WTC11 (cell line): ENCODE measurements at regions not wholly inside any gene's neighbourhood (a gene's known extent, or its start where the extent isn't known, plus 50 kb on each side); places are given as distances from the start of the nearest gene placed in this dataset.

Source experiments
- ATF3 ChIP-seq: sonication (generic); formaldehyde crosslinking; conservative IDR thresholded peaks from 2 replicates; pipeline ENCODE4 v1.8.1; 2022; ENCODE audit warnings: mild to moderate bottlenecking, missing genetic modification reagents
- CTCF ChIP-seq: fragments of 200-600 bp; IDR thresholded peaks from 2 replicates; pipeline ENCODE4 v1.8.0; 2022; ENCODE audit warnings: antibody characterized with exemption
- E2F4 ChIP-seq: sonication (generic); formaldehyde crosslinking; IDR thresholded peaks from 2 replicates; pipeline ENCODE4 v1.8.1; 2022; ENCODE audit warnings: low read depth, mild to moderate bottlenecking, moderate library complexity, missing genetic modification reagents, borderline replicate concordance
- FOXJ3 ChIP-seq: sonication (generic); formaldehyde crosslinking; IDR thresholded peaks from 2 replicates; pipeline ENCODE4 v1.9.0; 2021; ENCODE audit warnings: missing genetic modification reagents, mild to moderate bottlenecking, borderline replicate concordance
- FOXK1 ChIP-seq: sonication (generic); formaldehyde crosslinking; IDR thresholded peaks from 2 replicates; pipeline ENCODE4 v1.8.0; 2022; ENCODE audit warnings: mild to moderate bottlenecking, moderate library complexity, missing genetic modification reagents
- FOXP4 ChIP-seq: sonication (generic); formaldehyde crosslinking; IDR thresholded peaks from 2 replicates; pipeline ENCODE4 v1.8.0; 2022; ENCODE audit warnings: mild to moderate bottlenecking, missing genetic modification reagents
- HMGXB4 ChIP-seq: sonication (generic); formaldehyde crosslinking; IDR thresholded peaks from 2 replicates; pipeline ENCODE4 v1.8.1; 2023; ENCODE audit warnings: mild to moderate bottlenecking, moderate library complexity, missing genetic modification reagents
- JUN ChIP-seq: sonication (generic); formaldehyde crosslinking; IDR thresholded peaks from 2 replicates; pipeline ENCODE4 v1.8.0; 2023; ENCODE audit warnings: mild to moderate bottlenecking, missing genetic modification reagents
- MAX ChIP-seq: sonication (generic); formaldehyde crosslinking; IDR thresholded peaks from 2 replicates; pipeline ENCODE4 v1.8.0; 2022; ENCODE audit warnings: mild to moderate bottlenecking, missing genetic modification reagents
- NR3C1 ChIP-seq: sonication (generic); formaldehyde crosslinking; conservative IDR thresholded peaks from 2 replicates; pipeline ENCODE4 v1.8.1; 2023; ENCODE audit warnings: low read depth, mild to moderate bottlenecking, missing genetic modification reagents
- PRDM15 ChIP-seq: sonication (generic); formaldehyde crosslinking; IDR thresholded peaks from 2 replicates; pipeline ENCODE4 v1.8.0; 2022; ENCODE audit warnings: missing genetic modification reagents
- SP1 ChIP-seq: sonication (generic); formaldehyde crosslinking; conservative IDR thresholded peaks from 2 replicates; pipeline ENCODE4 v1.8.1; 2022; ENCODE audit warnings: missing genetic modification reagents
- ZNF317 ChIP-seq: sonication (generic); formaldehyde crosslinking; IDR thresholded peaks from 2 replicates; pipeline ENCODE4 v1.8.1; 2023; ENCODE audit warnings: low read depth, mild to moderate bottlenecking, moderate library complexity, missing genetic modification reagents, borderline replicate concordance

DNA sequence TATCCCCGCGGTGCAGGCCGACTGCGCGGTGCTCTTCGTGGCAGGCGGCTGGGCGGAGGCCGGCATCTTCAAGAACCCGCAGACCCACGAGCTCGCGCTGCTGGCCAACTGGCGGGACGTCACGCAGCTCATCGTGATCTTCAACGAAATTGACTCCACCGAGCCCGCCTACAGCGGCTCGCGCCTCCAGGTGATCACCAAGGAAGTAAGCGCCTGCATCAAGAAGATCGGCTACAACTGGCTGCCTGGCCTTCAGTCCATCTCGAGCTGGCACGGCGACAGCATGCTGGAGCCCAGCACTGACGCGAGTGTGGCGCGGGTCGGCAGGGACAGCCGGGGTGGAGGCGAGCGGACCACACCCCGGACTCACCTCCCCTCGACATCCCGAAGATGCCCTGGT is 53.9 kb upstream of the MTNR1B start:
- TF ChIP-seq CTCF, result no peak
- TF ChIP-seq MAX (CRISPR knock-in tag), result no peak
- TF ChIP-seq E2F4 (CRISPR knock-in tag), result no peak
- no peak for TF ChIP-seq SP1 (CRISPR knock-in tag)
- TF ChIP-seq NR3C1 (CRISPR knock-in tag), result no peak
- no peak for TF ChIP-seq HMGXB4 (CRISPR knock-in tag)
- TF ChIP-seq FOXK1 (CRISPR knock-in tag), result no peak
- TF ChIP-seq ZNF317, result no peak
- TF ChIP-seq PRDM15, result no peak
- TF ChIP-seq FOXP4, result no peak
- TF ChIP-seq JUN (CRISPR knock-in tag), result no peak
- TF ChIP-seq ATF3 (CRISPR knock-in tag), result no peak
- TF ChIP-seq FOXJ3 (CRISPR knock-in tag), result no peak
